ENCODE measurements at regions not wholly inside any gene's neighbourhood (a gene's known extent, or its start where the extent isn't known, plus 50 kb on each side); places are given as distances from the start of the nearest gene placed in this dataset.

GRCh38 chr5:124865603-124866354, 119.3 kb upstream of the ZNF608 start:
- no peak overlapping the region for H3K27ac ChIP-seq (replicated peaks in 1 of 4)
- H3K36me3 ChIP-seq: no peaks in the 10 kb centered on the region
- H3K9me3 ChIP-seq: no peaks in the 10 kb centered on the region
- 74% methylated on average over 4 of the region's 4 CpGs for WGBS
- no peak for DNase-seq (ENCODE audit: extremely low spot score)
- H3K4me1 ChIP-seq: peaks cover 11 to 23% (median 21%) of the 10 kb centered on the region in 4 donors
- intact Hi-C loops (cut with DNase I): no loop called here
- H3K4me3 ChIP-seq: no peak overlapping the region
- H3K27me3 ChIP-seq: no peaks in the 10 kb centered on the region
- TF ChIP-seq POLR2AphosphoS5 (IDR thresholded peaks at IDR 0.05) (no peak), CTCF (IDR thresholded peaks at IDR 0.05) (no peak), EP300 (IDR thresholded peaks at IDR 0.05) (no peak), POLR2A (IDR thresholded peaks at IDR 0.05; ENCODE audit: low read depth) (no peak)

GRCh38 chr5:124866355-124867136, 120.1 kb upstream of the ZNF608 start:
- peaks cover 11 to 31% (median 28%) of the 10 kb centered on the region in 4 donors for H3K4me1 ChIP-seq
- H3K9me3 ChIP-seq: no peaks in the 10 kb centered on the region
- 71% methylated on average over 12 of the region's 12 CpGs for WGBS
- no peak for DNase-seq (ENCODE audit: extremely low spot score)
- H3K27ac ChIP-seq (replicated peaks in 1 of 4): no peak overlapping the region
- TF ChIP-seq EP300 (IDR thresholded peaks at IDR 0.05): no peak
- no peak for TF ChIP-seq CTCF (IDR thresholded peaks at IDR 0.05)
- TF ChIP-seq POLR2A (IDR thresholded peaks at IDR 0.05; ENCODE audit: low read depth): no peak
- TF ChIP-seq POLR2AphosphoS5 (IDR thresholded peaks at IDR 0.05): no peak
- no peaks in the 10 kb centered on the region for H3K27me3 ChIP-seq
- intact Hi-C loops (cut with DNase I): no loop called here
- H3K36me3 ChIP-seq: no peaks in the 10 kb centered on the region
- no peak overlapping the region for H3K4me3 ChIP-seq

GRCh38 chr5:124867137-124867704, 120.8 kb upstream of the ZNF608 start:
- H3K36me3 ChIP-seq: no peaks in the 10 kb centered on the region
- peaks cover 11 to 37% (median 32%) of the 10 kb centered on the region in 4 donors for H3K4me1 ChIP-seq
- no peak for DNase-seq (ENCODE audit: extremely low spot score)
- intact Hi-C loops (cut with DNase I): no loop called here
- TF ChIP-seq POLR2AphosphoS5 (IDR thresholded peaks at IDR 0.05) (no peak), CTCF (IDR thresholded peaks at IDR 0.05) (no peak), EP300 (IDR thresholded peaks at IDR 0.05) (no peak), POLR2A (IDR thresholded peaks at IDR 0.05; ENCODE audit: low read depth) (no peak)
- no peak overlapping the region for H3K27ac ChIP-seq (replicated peaks in 1 of 4)
- 77% methylated on average over 6 of the region's 6 CpGs for WGBS
- H3K4me3 ChIP-seq: no peak overlapping the region
- no peaks in the 10 kb centered on the region for H3K27me3 ChIP-seq
- H3K9me3 ChIP-seq: no peaks in the 10 kb centered on the region

- no peak for TF ChIP-seq POLR2AphosphoS5 (IDR thresholded peaks at IDR 0.05)
- TF ChIP-seq EP300 (IDR thresholded peaks at IDR 0.05): no peak
- no peak for TF ChIP-seq POLR2A (IDR thresholded peaks at IDR 0.05; ENCODE audit: low read depth)
- TF ChIP-seq CTCF (IDR thresholded peaks at IDR 0.05): no peak
- 70% methylated on average over 2 of the region's 2 CpGs for WGBS
- Histone ChIP-seq H3K9me3 (no peaks in the 10 kb centered on the region), H3K36me3 (no peaks in the 10 kb centered on the region), H3K27me3 (no peaks in the 10 kb centered on the region), H3K4me1 (peaks cover 11 to 51% (median 38%) of the 10 kb centered on the region in 4 donors), H3K27ac (replicated peaks in 1 of 4) (no peak overlapping the region), H3K4me3 (no peak overlapping the region)
- intact Hi-C loops (cut with DNase I): no loop called here
- no peak for DNase-seq (ENCODE audit: extremely low spot score)
These were observed 122.2 kb upstream of the ZNF608 start for GRCh38 chr5:124868676-124869075.

Measured in esophagus muscularis mucosa (tissue), 4 donors.